H9 (cell line): ENCODE measurements at regions not wholly inside any gene's neighbourhood (a gene's known extent, or its start where the extent isn't known, plus 50 kb on each side); places are given as distances from the start of the nearest gene placed in this dataset.

Source experiments
- DNase-seq: peaks from one replicate; pipeline ENCODE4 v3.0.0-alpha.2; 2017
- H2AFZ ChIP-seq: one replicate; pipeline ENCODE4 v1.6.1; 2013; ENCODE audit warnings: mild to moderate bottlenecking, low read length, control low read depth, moderate library complexity
- H2AK5ac ChIP-seq: 2 replicates; pipeline ENCODE4 v1.6.1; 2013; ENCODE audit warnings: low read length, control low read depth, mixed read lengths; ENCODE audit not compliant: insufficient read length
- H2BK120ac ChIP-seq: one replicate; pipeline ENCODE4 v1.6.1; 2013; ENCODE audit warnings: low read depth, mild to moderate bottlenecking, low read length, control low read depth, inconsistent platforms; ENCODE audit not compliant: poor library complexity, severe bottlenecking
- H2BK12ac ChIP-seq: 2 replicates; pipeline ENCODE4 v1.6.1; 2013; ENCODE audit warnings: low read length, control low read depth, mixed read lengths, low read depth; ENCODE audit not compliant: insufficient read length
- H2BK15ac ChIP-seq: 2 replicates; pipeline ENCODE4 v1.6.1; 2013; ENCODE audit warnings: low read depth, low read length, control low read depth
- H2BK20ac ChIP-seq: one replicate; pipeline ENCODE4 v1.6.1; 2013; ENCODE audit warnings: low read depth, mild to moderate bottlenecking, low read length, control low read depth, inconsistent platforms; ENCODE audit not compliant: poor library complexity, severe bottlenecking
- H2BK5ac ChIP-seq: 2 replicates; pipeline ENCODE4 v1.6.1; 2013; ENCODE audit warnings: low read length, control low read depth, mixed read lengths; ENCODE audit not compliant: insufficient read length
- H3K14ac ChIP-seq: 2 replicates; pipeline ENCODE4 v1.6.1; 2013; ENCODE audit warnings: low read length, control low read depth; ENCODE audit not compliant: insufficient read depth
- H3K18ac ChIP-seq: 2 replicates; pipeline ENCODE4 v1.6.1; 2013; ENCODE audit warnings: low read depth, mild to moderate bottlenecking, mixed read lengths, low read length, control low read depth; ENCODE audit not compliant: insufficient read length
- H3K23ac ChIP-seq: 2 replicates; pipeline ENCODE4 v1.6.1; 2013; ENCODE audit warnings: low read length, control low read depth, mixed read lengths, low read depth; ENCODE audit not compliant: insufficient read length
- H3K23me2 ChIP-seq: 2 replicates; pipeline ENCODE4 v1.6.1; 2013; ENCODE audit warnings: low read depth, mild to moderate bottlenecking, mixed read lengths, low read length, control low read depth; ENCODE audit not compliant: insufficient read length, poor library complexity, severe bottlenecking
- H3K27ac ChIP-seq: 2 replicates; pipeline ENCODE4 v1.5.1; 2013; ENCODE audit warnings: low read length, control low read depth, mixed read lengths, low read depth; ENCODE audit not compliant: insufficient read length
- H3K27me3 ChIP-seq: 2 replicates; pipeline ENCODE4 v1.6.1; 2013; ENCODE audit warnings: low read length, control low read depth, inconsistent platforms; ENCODE audit not compliant: insufficient read depth
- H3K4ac ChIP-seq: 2 replicates; pipeline ENCODE4 v1.6.1; 2013; ENCODE audit warnings: low read depth, mild to moderate bottlenecking, control low read depth, inconsistent platforms, low read length, moderate library complexity
- H3K4me1 ChIP-seq: 2 replicates; pipeline ENCODE4 v1.6.1; 2013; ENCODE audit warnings: low read length, control low read depth, inconsistent platforms; ENCODE audit not compliant: insufficient read depth
- H3K4me2 ChIP-seq: 2 replicates; pipeline ENCODE4 v1.6.1; 2013; ENCODE audit warnings: low read length, control low read depth, mixed read lengths; ENCODE audit not compliant: insufficient read length, insufficient read depth
- H3K56ac ChIP-seq: 2 replicates; pipeline ENCODE4 v1.6.1; 2013; ENCODE audit warnings: low read depth, mild to moderate bottlenecking, mixed read lengths, low read length, control low read depth; ENCODE audit not compliant: insufficient read length
- H3K79me1 ChIP-seq: 2 replicates; pipeline ENCODE4 v1.6.1; 2013; ENCODE audit warnings: low read depth, mild to moderate bottlenecking, moderate library complexity, low read length, control low read depth, inconsistent platforms; ENCODE audit not compliant: insufficient read depth, poor library complexity, severe bottlenecking
- H3K79me2 ChIP-seq: 2 replicates; pipeline ENCODE4 v1.6.1; 2013; ENCODE audit warnings: low read length, control low read depth, inconsistent platforms; ENCODE audit not compliant: insufficient read depth
- H3K9ac ChIP-seq: 2 replicates; pipeline ENCODE4 v1.6.1; 2013; ENCODE audit warnings: low read length, control low read depth, mixed read lengths; ENCODE audit not compliant: insufficient read length; ENCODE audit errors: extremely low read depth
- H3K9me3 ChIP-seq: one replicate; pipeline ENCODE4 v1.6.1; 2013; ENCODE audit warnings: low read depth, low read length, inconsistent platforms; ENCODE audit not compliant: control insufficient read depth
- H3T11ph ChIP-seq: one replicate; pipeline ENCODE4 v1.6.1; 2013; ENCODE audit warnings: mild to moderate bottlenecking, low read length, control low read depth, inconsistent platforms
- H4K20me1 ChIP-seq: one replicate; pipeline ENCODE4 v1.6.1; 2013; ENCODE audit not compliant: control insufficient read depth, insufficient read length, insufficient read depth
- H4K5ac ChIP-seq: 2 replicates; pipeline ENCODE4 v1.6.1; 2013; ENCODE audit warnings: low read depth, mild to moderate bottlenecking, mixed read lengths, low read length, control low read depth; ENCODE audit not compliant: insufficient read length
- H4K8ac ChIP-seq: replicated peaks from 2 replicates; pipeline ENCODE4 v1.6.1; 2013; ENCODE audit warnings: low read length, control low read depth, mixed read lengths, low read depth; ENCODE audit not compliant: insufficient read length
- H4K91ac ChIP-seq: 2 replicates; pipeline ENCODE4 v1.6.1; 2013; ENCODE audit warnings: low read depth, mild to moderate bottlenecking, moderate library complexity, mixed read lengths, low read length, control low read depth; ENCODE audit not compliant: insufficient read length
- H3K27ac Mint-ChIP-seq, 3 experiments: 2 replicates in 2 of 3; 3 replicates in 1 of 3; pipeline ENCODE4 v1.8.0; 2020 to 2021; ENCODE audit warnings: mixed read lengths in 3 of 3, mild to moderate bottlenecking in 1 of 3, moderate library complexity in 1 of 3
- H3K27me3 Mint-ChIP-seq: 2 replicates; pipeline ENCODE4 v1.8.0; 2021; ENCODE audit warnings: low read depth, mild to moderate bottlenecking, moderate library complexity, mixed read lengths
- H3K36me3 Mint-ChIP-seq, 3 experiments: 2 replicates in 2 of 3; 3 replicates in 1 of 3; pipeline ENCODE4 v1.8.0; 2020 to 2021; ENCODE audit warnings: low read depth in 3 of 3, mixed read lengths in 3 of 3; ENCODE audit not compliant: insufficient read depth in 1 of 3
- H3K4me1 Mint-ChIP-seq, 2 experiments: 2 replicates each; pipeline ENCODE4 v1.8.0; 2020; ENCODE audit warnings: mixed read lengths in 2 of 2
- H3K4me3 Mint-ChIP-seq, 2 experiments: 2 replicates in 1 of 2; 3 replicates in 1 of 2; pipeline ENCODE4 v1.8.0; 2020 to 2021; ENCODE audit warnings: mild to moderate bottlenecking in 2 of 2, mixed read lengths in 2 of 2, moderate library complexity in 1 of 2
- H3K9me3 Mint-ChIP-seq, 2 experiments: 2 replicates in 1 of 2; 3 replicates in 1 of 2; pipeline ENCODE4 v1.8.0; 2020; ENCODE audit warnings: mild to moderate bottlenecking in 2 of 2, mixed read lengths in 2 of 2, moderate library complexity in 1 of 2
- WGBS: extraction: QIAGEN DNeasy Blood & Tissue Kit; methylation state at CpG from one replicate; pipeline ENCODE4 v1.1.7; 2013; ENCODE audit warnings: missing lambda C conversion rate, low lambda C conversion rate, mixed read lengths; ENCODE audit not compliant: insufficient read length; ENCODE audit errors: extremely low coverage; 5-methylcytosine and 5-hydroxymethylcytosine counted together
- TF ChIP-seq, protein P1 (sequence below): fragments of 200-600 bp; sonication (generic); conservative IDR thresholded peaks from 3 replicates; pipeline ENCODE4 v1.8.0; 2021; ENCODE audit warnings: antibody characterized with exemption, mild to moderate bottlenecking

DNA sequence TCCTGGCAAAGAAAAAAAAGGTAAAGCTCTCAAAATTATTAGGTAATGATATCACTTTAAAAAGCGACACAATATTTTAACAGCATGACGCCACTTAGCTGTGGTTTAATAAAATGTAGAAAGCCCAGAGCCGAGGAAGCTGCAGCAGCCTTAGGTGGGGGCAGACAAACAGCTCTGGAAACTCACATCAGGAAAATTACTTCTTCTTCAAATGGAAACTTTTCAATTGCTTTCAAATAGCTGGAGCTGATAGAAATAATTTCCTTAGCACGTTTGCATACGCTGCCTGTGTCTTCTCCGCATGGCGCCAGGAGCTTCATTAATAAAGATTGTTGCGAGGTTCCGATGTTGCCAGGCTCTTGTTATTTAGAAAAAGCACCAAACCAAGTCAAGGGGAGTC, 835.3 kb upstream of the EEF2KMT start:
- no peak overlapping the region for H3K27ac ChIP-seq
- Mint-ChIP-seq H3K4me1 (peaks cover 31 to 43% of the 10 kb centered on the region in 2 experiments), H3K4me3 (peak overlapping the region in 1 of 2 experiments; percentile 70; a peak in 3 of 5 replicates), H3K27me3 (peaks cover 46% of the 10 kb centered on the region), H3K9me3 (peaks cover 18 to 22% of the 10 kb centered on the region in 2 experiments), H3K36me3 (peaks cover 9 to 14% (median 10%) of the 10 kb centered on the region in 3 experiments), H3K27ac (peak overlapping the region in 1 of 3 experiments; percentile 89; a peak in 3 of 7 replicates)
- H3K9me3 ChIP-seq, result no peaks in the 10 kb centered on the region
- H3K56ac ChIP-seq, result no peak overlapping the region
- H3T11ph ChIP-seq, result no peak overlapping the region
- H3K9ac ChIP-seq, result no peak overlapping the region
- no peak overlapping the region for H2BK120ac ChIP-seq
- no peak overlapping the region for H2AFZ ChIP-seq
- peaks cover 6% of the 10 kb centered on the region; the same call in 1 of the 2 replicates for H3K4me1 ChIP-seq
- no peak overlapping the region for H3K4ac ChIP-seq
- DNase-seq, result no peak
- no peak overlapping the region for H4K5ac ChIP-seq
- WGBS, result no CpG with 5 or more reads among the region's 9 CpGs
- no peaks in the 10 kb centered on the region for H3K23me2 ChIP-seq
- no peak overlapping the region for H2BK12ac ChIP-seq
- no peak overlapping the region for H3K18ac ChIP-seq
- no peak overlapping the region for H2BK20ac ChIP-seq
- no peak overlapping the region for H2BK5ac ChIP-seq
- TF ChIP-seq, protein P1, sequence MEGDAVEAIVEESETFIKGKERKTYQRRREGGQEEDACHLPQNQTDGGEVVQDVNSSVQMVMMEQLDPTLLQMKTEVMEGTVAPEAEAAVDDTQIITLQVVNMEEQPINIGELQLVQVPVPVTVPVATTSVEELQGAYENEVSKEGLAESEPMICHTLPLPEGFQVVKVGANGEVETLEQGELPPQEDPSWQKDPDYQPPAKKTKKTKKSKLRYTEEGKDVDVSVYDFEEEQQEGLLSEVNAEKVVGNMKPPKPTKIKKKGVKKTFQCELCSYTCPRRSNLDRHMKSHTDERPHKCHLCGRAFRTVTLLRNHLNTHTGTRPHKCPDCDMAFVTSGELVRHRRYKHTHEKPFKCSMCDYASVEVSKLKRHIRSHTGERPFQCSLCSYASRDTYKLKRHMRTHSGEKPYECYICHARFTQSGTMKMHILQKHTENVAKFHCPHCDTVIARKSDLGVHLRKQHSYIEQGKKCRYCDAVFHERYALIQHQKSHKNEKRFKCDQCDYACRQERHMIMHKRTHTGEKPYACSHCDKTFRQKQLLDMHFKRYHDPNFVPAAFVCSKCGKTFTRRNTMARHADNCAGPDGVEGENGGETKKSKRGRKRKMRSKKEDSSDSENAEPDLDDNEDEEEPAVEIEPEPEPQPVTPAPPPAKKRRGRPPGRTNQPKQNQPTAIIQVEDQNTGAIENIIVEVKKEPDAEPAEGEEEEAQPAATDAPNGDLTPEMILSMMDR, result no peak
- no peak overlapping the region for H4K8ac ChIP-seq
- H4K20me1 ChIP-seq, result no peaks in the 10 kb centered on the region
- no peak overlapping the region for H3K14ac ChIP-seq
- H3K4me2 ChIP-seq, result peak overlapping the region; percentile 5
- peaks cover 8% of the 10 kb centered on the region; the same call in 1 of the 2 replicates for H3K27me3 ChIP-seq
- no peaks in the 10 kb centered on the region for H3K79me2 ChIP-seq
- no peak overlapping the region for H4K91ac ChIP-seq
- H3K79me1 ChIP-seq, result no peaks in the 10 kb centered on the region
- H3K23ac ChIP-seq, result no peak overlapping the region
- H2AK5ac ChIP-seq, result no peak overlapping the region
- H2BK15ac ChIP-seq, result no peak overlapping the region
